ENCODE measurements at regions not wholly inside any gene's neighbourhood (a gene's known extent, or its start where the extent isn't known, plus 50 kb on each side); places are given as distances from the start of the nearest gene placed in this dataset.

DNA sequence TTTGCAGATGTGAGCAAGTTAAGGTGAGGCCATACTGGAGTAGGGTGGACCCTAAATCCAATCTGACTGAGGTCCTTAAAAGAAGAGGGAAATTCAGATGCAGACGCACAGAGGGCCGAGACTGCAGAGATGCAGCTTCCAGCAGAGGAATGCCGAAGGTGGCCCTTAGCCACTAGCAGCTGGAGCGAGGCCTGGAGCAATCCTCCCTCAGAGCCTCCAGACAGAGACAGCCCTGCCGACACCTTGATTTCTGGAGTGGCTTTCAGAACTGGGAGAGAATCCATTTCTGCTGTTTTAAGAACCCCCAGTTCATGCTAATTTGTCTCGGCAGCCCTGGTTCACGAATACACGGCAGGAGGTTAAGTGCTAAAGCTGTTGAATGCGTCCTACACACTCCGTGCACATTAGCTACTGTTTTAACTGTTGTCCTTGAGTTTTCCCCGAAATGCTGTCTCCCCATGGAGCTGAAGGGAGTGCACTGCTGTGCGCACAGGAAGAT lies 135.5 kb downstream of the IRF8 start:
- ATAC-seq (ENCODE audit: insufficient number of reproducible peaks, low FRiP score, low read depth): no peak

DNA sequence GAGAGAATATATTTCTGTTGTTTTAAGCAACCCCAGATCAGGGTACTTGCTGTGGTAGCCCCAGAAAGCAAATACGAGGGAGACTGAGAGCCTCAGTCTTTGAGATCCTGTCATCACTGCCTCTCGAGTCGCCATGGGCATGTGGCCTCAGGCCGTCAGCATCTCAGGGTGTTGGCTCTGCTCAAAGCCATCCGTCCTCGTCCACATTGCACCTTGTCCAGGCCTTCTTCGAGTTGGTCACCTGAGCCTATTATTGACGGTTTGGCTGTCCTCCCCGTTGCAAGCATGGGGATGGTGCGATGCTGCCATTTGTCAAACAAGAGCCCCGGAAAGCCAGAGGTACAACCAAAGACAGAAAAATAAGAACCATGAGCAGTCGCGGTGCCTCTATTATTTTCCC lies 136.9 kb downstream of the IRF8 start:
- ATAC-seq (ENCODE audit: insufficient number of reproducible peaks, low FRiP score, low read depth): no peak
- Histone ChIP-seq H3K27ac (no peak overlapping the region), H3K4me3 (no peak overlapping the region), H3K27me3 (replicated peaks; ENCODE audit: insufficient read depth) (no peaks in the 10 kb centered on the region), H3K4me1 (ENCODE audit: control insufficient read depth in 1 of 2, low read depth in 2 of 2) (no peaks in the 10 kb centered on the region), H3K9me3 (no peaks in the 10 kb centered on the region), H3K36me3 (no peaks in the 10 kb centered on the region)
- TF ChIP-seq, protein P1, sequence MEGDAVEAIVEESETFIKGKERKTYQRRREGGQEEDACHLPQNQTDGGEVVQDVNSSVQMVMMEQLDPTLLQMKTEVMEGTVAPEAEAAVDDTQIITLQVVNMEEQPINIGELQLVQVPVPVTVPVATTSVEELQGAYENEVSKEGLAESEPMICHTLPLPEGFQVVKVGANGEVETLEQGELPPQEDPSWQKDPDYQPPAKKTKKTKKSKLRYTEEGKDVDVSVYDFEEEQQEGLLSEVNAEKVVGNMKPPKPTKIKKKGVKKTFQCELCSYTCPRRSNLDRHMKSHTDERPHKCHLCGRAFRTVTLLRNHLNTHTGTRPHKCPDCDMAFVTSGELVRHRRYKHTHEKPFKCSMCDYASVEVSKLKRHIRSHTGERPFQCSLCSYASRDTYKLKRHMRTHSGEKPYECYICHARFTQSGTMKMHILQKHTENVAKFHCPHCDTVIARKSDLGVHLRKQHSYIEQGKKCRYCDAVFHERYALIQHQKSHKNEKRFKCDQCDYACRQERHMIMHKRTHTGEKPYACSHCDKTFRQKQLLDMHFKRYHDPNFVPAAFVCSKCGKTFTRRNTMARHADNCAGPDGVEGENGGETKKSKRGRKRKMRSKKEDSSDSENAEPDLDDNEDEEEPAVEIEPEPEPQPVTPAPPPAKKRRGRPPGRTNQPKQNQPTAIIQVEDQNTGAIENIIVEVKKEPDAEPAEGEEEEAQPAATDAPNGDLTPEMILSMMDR (IDR thresholded peaks at IDR 0.05): no peak
- DNase-seq (ENCODE audit: low spot score): no peak

More for the DNA sequence above, 135.5 kb downstream of the IRF8 start:
- Histone ChIP-seq H3K27ac (no peak overlapping the region), H3K36me3 (no peaks in the 10 kb centered on the region), H3K27me3 (replicated peaks; ENCODE audit: insufficient read depth) (no peaks in the 10 kb centered on the region), H3K4me3 (no peak overlapping the region), H3K9me3 (no peaks in the 10 kb centered on the region), H3K4me1 (ENCODE audit: control insufficient read depth in 1 of 2, low read depth in 2 of 2) (no peaks in the 10 kb centered on the region)
- TF ChIP-seq, protein P1 (IDR thresholded peaks at IDR 0.05): no peak
- no peak for DNase-seq (ENCODE audit: low spot score)

DNA sequence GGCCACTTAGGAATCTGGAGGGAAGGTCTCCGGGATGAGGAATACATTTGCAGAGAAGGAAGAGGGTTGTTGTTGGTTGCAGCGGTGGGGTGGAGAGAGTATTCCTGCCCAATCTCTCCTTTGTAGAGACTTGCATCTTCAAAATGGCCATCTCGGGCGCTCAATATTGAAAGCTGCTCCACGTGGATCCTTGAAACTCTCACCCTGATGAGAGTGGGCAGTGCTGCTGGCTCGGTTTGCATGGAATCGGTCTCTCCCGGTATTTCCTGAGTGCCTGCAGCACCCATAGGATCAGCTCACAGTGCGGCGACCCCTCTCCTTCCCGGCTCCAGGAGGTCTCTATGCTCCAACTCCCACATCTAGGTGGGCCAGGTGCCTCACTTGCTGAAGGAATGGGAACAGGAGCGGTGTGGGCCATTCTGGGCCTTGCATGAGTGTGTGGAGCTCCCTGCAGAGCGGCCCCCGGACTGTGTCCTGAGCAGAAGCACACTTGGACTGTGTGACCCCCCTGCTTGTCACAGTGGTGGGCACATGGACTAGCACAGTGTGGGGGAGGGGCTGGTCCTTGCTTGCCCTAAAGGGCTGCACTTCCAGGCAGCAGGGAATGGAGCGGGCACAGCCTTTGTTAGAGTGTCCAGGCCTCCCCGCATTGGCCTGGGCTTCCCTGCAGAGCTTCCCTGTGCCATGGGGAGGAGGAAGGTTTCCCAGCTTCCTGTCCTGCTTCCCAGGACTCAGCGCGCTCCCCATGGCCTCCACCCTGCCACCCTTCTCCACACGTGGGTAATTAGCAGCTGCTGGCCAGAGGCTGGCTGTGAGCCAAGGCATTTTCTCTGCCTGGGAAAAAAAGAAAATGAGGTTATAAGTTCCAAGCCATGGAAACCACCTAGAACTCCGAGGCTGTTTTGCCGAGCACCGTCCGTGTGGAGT lies 139.3 kb downstream of the IRF8 start:
- ATAC-seq (ENCODE audit: insufficient number of reproducible peaks, low FRiP score, low read depth): no peak

DNA sequence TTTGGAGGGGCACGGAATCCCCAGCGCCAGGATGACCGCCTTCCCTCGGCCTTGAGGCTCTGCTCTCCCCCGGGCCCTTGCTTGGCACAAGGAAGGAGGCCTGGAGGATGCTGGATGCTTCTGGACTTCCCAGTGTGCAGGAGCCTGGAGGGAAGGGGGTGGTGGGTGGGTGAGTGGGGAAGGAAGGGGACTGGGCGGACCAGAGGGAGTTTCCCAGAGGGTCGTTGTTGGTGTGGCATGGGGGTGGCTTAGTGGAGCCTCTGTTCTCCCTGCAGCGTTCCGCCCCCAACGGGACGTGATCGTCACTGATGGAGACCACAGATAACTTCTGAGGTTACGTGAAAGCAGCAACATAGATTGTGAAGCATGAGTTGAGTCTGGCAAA lies 140.0 kb downstream of the IRF8 start:
- no peaks in the 10 kb centered on the region for H3K9me3 ChIP-seq
- DNase-seq (ENCODE audit: low spot score) (no peak), ATAC-seq (ENCODE audit: insufficient number of reproducible peaks, low FRiP score, low read depth) (no peak)
- no peak overlapping the region for H3K4me3 ChIP-seq
- no peaks in the 10 kb centered on the region for H3K36me3 ChIP-seq
- TF ChIP-seq, protein P1 (IDR thresholded peaks at IDR 0.05): no peak
- H3K27me3 ChIP-seq (replicated peaks; ENCODE audit: insufficient read depth): no peaks in the 10 kb centered on the region
- no peaks in the 10 kb centered on the region for H3K4me1 ChIP-seq (ENCODE audit: control insufficient read depth in 1 of 2, low read depth in 2 of 2)
- H3K27ac ChIP-seq: no peak overlapping the region

More for the DNA sequence above, 139.3 kb downstream of the IRF8 start:
- H3K4me3 ChIP-seq: no peak overlapping the region
- H3K9me3 ChIP-seq: no peaks in the 10 kb centered on the region
- DNase-seq (ENCODE audit: low spot score): no peak
- TF ChIP-seq, protein P1 (IDR thresholded peaks at IDR 0.05): no peak
- no peak overlapping the region for H3K27ac ChIP-seq
- no peaks in the 10 kb centered on the region for H3K36me3 ChIP-seq
- no peaks in the 10 kb centered on the region for H3K27me3 ChIP-seq (replicated peaks; ENCODE audit: insufficient read depth)
- H3K4me1 ChIP-seq (ENCODE audit: control insufficient read depth in 1 of 2, low read depth in 2 of 2): no peaks in the 10 kb centered on the region

DNA sequence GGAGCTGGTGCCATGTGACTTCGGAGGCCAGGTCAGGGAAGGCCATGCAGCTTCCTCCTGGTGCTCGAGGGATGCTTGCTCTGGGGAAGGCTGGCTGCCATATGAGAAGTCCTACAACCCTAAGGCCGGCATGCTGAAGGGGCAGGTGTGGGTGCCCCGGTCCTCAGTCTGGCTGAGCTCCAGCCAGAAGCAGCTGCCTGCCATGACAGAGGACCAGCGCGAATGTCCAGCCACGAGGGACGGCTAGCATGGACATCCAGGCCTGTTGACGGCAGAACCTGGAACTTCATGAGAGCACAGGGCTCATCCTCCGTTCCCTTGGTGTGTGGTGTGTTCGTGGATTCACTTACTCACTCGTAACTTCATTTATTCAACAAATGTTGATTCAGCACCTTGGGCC lies 140.6 kb downstream of the IRF8 start:
- ATAC-seq (ENCODE audit: insufficient number of reproducible peaks, low FRiP score, low read depth) (no peak), DNase-seq (ENCODE audit: low spot score) (no peak)
- no peaks in the 10 kb centered on the region for H3K9me3 ChIP-seq
- TF ChIP-seq, protein P1 (IDR thresholded peaks at IDR 0.05): no peak
- no peak overlapping the region for H3K27ac ChIP-seq
- no peak overlapping the region for H3K4me3 ChIP-seq
- H3K36me3 ChIP-seq: no peaks in the 10 kb centered on the region
- no peaks in the 10 kb centered on the region for H3K27me3 ChIP-seq (replicated peaks; ENCODE audit: insufficient read depth)
- H3K4me1 ChIP-seq (ENCODE audit: control insufficient read depth in 1 of 2, low read depth in 2 of 2): no peaks in the 10 kb centered on the region
